ENCODE measurements at regions not wholly inside any gene's neighbourhood (a gene's known extent, or its start where the extent isn't known, plus 50 kb on each side); places are given as distances from the start of the nearest gene placed in this dataset.

DNA sequence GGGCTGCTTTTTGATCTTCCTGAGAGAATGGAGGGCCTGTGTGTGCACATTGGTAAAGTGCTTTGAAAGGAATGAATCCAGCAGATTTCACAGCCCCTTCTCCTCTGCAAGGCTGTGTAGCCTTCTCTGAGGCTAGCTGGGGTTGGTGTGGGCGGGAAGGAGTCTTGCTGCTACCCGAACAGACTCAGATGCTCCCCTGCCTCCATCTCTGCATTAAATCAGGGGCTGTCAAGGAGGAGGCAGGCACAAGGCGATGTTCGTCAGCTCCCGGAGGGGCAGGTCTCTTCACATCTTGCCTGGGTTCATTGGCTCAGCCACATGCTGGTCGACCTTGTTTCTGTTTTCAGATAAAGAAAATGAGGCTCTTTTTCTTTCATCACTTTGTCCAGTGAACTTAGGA is 291.5 kb upstream of the SULF2 start:
- intact Hi-C loops (cut with micrococcal nuclease; ENCODE audit: unreplicated experiment), result no loop called here
- H3K27ac ChIP-seq (ENCODE audit: low read depth, low read length, poor library complexity, severe bottlenecking), result no peak overlapping the region
- no peak for DNase-seq (ENCODE audit: low spot score)
- peaks cover 12% of the 10 kb centered on the region for H3K27me3 ChIP-seq (replicated peaks; ENCODE audit: insufficient read depth, low read depth, low read length, poor library complexity)
- TF ChIP-seq, protein P1, sequence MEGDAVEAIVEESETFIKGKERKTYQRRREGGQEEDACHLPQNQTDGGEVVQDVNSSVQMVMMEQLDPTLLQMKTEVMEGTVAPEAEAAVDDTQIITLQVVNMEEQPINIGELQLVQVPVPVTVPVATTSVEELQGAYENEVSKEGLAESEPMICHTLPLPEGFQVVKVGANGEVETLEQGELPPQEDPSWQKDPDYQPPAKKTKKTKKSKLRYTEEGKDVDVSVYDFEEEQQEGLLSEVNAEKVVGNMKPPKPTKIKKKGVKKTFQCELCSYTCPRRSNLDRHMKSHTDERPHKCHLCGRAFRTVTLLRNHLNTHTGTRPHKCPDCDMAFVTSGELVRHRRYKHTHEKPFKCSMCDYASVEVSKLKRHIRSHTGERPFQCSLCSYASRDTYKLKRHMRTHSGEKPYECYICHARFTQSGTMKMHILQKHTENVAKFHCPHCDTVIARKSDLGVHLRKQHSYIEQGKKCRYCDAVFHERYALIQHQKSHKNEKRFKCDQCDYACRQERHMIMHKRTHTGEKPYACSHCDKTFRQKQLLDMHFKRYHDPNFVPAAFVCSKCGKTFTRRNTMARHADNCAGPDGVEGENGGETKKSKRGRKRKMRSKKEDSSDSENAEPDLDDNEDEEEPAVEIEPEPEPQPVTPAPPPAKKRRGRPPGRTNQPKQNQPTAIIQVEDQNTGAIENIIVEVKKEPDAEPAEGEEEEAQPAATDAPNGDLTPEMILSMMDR (conservative IDR thresholded peaks at IDR 0.05; ENCODE audit: low read depth, low read length), result no peak
- CTCF ChIA-PET, result no interaction called here
- no peaks in the 10 kb centered on the region for H3K4me1 ChIP-seq (ENCODE audit: insufficient read depth, low read length, poor library complexity, severe bottlenecking)
- POLR2A ChIA-PET (ENCODE audit: low non-redundant PET), result no interaction called here
- H3K4me3 ChIP-seq (ENCODE audit: low read depth, low read length, poor library complexity, severe bottlenecking), result no peak overlapping the region
- no peaks in the 10 kb centered on the region for H3K9me3 ChIP-seq (ENCODE audit: low read depth, low read length, poor library complexity, severe bottlenecking)
- BruUV-seq (replicated peaks), result no TSS peak
- H3K36me3 ChIP-seq (ENCODE audit: insufficient read depth, low read length, poor library complexity, severe bottlenecking), result no peaks in the 10 kb centered on the region

DNA sequence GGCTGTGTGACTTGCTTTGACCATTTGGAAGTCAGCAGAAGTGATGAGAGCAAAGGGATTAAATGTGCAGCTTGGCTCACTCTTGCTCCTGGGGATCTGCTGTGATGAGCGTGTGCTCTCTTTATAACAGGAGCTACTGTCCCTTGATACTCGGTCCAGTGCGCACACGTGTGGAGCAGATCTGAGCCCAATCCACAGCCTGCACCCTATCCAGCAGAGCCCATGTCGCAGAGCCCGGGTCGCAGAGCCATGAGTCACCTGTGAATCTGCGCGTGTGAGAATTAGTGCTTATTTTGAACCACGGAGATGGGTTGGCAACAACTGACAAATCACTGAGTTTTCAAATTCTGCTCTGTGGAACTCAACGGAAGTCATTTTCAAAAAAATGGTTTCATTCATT is 291.0 kb upstream of the SULF2 start:
- Histone ChIP-seq H3K27me3 (replicated peaks; ENCODE audit: insufficient read depth, low read depth, low read length, poor library complexity) (peaks cover 12% of the 10 kb centered on the region), H3K36me3 (ENCODE audit: insufficient read depth, low read length, poor library complexity, severe bottlenecking) (no peaks in the 10 kb centered on the region), H3K4me1 (ENCODE audit: insufficient read depth, low read length, poor library complexity, severe bottlenecking) (no peaks in the 10 kb centered on the region), H3K9me3 (ENCODE audit: low read depth, low read length, poor library complexity, severe bottlenecking) (no peaks in the 10 kb centered on the region), H3K27ac (ENCODE audit: low read depth, low read length, poor library complexity, severe bottlenecking) (no peak overlapping the region), H3K4me3 (ENCODE audit: low read depth, low read length, poor library complexity, severe bottlenecking) (no peak overlapping the region)
- TF ChIP-seq, protein P1 (conservative IDR thresholded peaks at IDR 0.05; ENCODE audit: low read depth, low read length), result no peak
- no peak for TF ChIP-seq EZH2 (IDR thresholded peaks at IDR 0.05; ENCODE audit: borderline replicate concordance, low read depth, low read length, poor library complexity, severe bottlenecking)
- intact Hi-C loops (cut with micrococcal nuclease; ENCODE audit: unreplicated experiment), result no loop called here
- DNase-seq (ENCODE audit: low spot score), result no peak
- no TSS peak for BruUV-seq (replicated peaks)
- POLR2A ChIA-PET (ENCODE audit: low non-redundant PET), result no interaction called here
- CTCF ChIA-PET, result no interaction called here

DNA sequence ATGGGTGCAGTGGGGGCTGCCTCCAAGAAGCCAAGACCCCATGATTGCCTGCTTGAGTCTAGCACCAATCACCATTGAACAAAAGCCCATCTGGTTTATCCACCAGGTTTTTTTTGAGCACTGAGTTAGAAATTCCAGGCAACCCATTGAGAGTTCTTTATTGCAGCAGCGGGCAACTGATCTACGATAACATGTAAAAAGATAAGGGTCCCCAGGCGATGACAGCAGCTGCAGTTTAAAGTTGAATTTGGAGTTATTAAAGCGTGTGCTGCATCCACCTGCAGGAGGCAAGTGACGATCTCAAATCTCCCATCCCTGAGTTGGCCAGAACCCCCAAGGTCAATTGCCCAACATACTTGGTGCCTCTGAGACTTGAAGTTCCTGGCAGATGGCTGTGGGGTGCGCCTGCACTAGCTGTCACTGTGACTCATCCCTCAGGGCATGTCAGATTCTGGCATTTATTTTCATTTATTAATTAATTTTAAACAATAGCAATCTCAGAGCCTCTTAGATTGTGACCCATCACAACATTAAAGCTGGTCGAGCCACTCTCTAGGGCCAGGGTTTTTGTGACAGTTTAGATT is 290.4 kb upstream of the SULF2 start:
- Histone ChIP-seq H3K27me3 (replicated peaks; ENCODE audit: insufficient read depth, low read depth, low read length, poor library complexity) (peaks cover 15% of the 10 kb centered on the region), H3K9me3 (ENCODE audit: low read depth, low read length, poor library complexity, severe bottlenecking) (no peaks in the 10 kb centered on the region), H3K4me3 (ENCODE audit: low read depth, low read length, poor library complexity, severe bottlenecking) (no peak overlapping the region), H3K27ac (ENCODE audit: low read depth, low read length, poor library complexity, severe bottlenecking) (no peak overlapping the region), H3K4me1 (ENCODE audit: insufficient read depth, low read length, poor library complexity, severe bottlenecking) (no peaks in the 10 kb centered on the region), H3K36me3 (ENCODE audit: insufficient read depth, low read length, poor library complexity, severe bottlenecking) (no peaks in the 10 kb centered on the region)
- no peak for TF ChIP-seq EZH2 (IDR thresholded peaks at IDR 0.05; ENCODE audit: borderline replicate concordance, low read depth, low read length, poor library complexity, severe bottlenecking)
- TF ChIP-seq, protein P1 (conservative IDR thresholded peaks at IDR 0.05; ENCODE audit: low read depth, low read length), result no peak
- no peak for DNase-seq (ENCODE audit: low spot score)
- intact Hi-C loops (cut with micrococcal nuclease; ENCODE audit: unreplicated experiment), result no loop called here
- BruUV-seq (replicated peaks), result no TSS peak
- POLR2A ChIA-PET (ENCODE audit: low non-redundant PET), result no interaction called here
- CTCF ChIA-PET, result no interaction called here

All from A673 (cell line).